HG03354 (cell line): ENCODE measurements at regions not wholly inside any gene's neighbourhood (a gene's known extent, or its start where the extent isn't known, plus 50 kb on each side); places are given as distances from the start of the nearest gene placed in this dataset.
A peak's percentile ranks its signal among the peaks of the same experiment; 100 is the strongest.

Experiments used
- ATAC-seq: cut with Tn5 transposase; IDR thresholded peaks from one replicate; pipeline ENCODE4 v1.9.1; 2021; ENCODE audit warnings: mild to moderate bottlenecking; ENCODE audit not compliant: unreplicated experiment, poor library complexity, severe bottlenecking

DNA sequence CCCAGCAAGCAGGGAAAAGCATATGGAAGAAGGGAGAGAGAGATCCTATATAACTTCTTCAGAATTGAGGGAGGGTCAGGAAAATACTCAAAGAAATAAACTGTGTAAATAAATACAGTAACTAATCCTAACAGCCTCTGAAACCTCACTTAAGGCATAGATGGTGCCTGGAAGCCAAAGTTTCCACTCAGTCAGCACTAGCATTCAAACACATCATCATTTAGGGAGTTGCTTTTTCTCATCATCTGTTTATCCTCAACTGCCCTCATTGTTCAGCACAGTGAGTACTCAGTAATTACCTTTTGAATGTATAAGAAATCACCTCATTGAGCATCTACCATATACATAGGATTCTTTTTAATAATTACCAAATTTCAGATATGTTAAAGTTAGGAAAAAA lies 262.9 kb downstream of the C1D start:
- ATAC-seq = no peak

DNA sequence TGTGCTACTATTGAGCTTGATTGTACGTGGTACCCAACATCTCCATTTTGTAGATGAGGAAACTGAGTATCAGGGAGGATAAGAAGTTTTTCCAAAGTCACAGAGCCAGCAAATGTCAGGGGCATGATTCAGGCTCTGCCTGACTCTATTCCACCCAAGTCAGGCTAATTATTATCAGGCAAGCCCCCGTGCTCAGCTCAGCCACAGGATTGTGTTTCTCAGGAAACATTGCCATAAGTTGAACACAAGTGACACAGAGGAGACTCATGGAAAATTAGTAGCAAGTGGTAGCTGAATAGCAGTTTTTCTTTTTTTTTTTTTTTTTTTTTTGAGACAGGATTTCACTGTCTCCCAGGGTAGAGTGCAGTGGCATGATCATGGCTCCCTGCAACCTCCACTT lies 260.5 kb downstream of the C1D start:
- ATAC-seq = no peak

DNA sequence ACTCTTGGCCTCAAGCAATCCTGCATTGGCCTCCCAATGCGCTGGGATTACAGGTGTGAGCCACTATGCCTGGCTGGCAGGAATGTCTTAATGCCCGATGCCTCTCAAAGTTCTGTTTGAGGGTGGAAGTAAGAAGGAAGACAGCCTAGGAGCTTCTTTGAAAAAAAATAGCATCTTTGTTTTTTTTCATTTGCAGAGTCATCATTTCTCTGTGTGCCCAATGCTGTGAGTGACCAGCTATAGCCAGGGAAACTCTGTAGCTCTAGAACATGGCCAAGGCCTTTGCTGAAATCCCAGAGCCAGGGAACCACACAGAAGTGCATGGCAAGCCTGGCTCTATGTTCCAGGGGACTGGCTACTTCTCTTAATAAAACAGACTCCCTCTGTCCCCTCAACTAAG lies 260.0 kb downstream of the C1D start:
- ATAC-seq = no peak

DNA sequence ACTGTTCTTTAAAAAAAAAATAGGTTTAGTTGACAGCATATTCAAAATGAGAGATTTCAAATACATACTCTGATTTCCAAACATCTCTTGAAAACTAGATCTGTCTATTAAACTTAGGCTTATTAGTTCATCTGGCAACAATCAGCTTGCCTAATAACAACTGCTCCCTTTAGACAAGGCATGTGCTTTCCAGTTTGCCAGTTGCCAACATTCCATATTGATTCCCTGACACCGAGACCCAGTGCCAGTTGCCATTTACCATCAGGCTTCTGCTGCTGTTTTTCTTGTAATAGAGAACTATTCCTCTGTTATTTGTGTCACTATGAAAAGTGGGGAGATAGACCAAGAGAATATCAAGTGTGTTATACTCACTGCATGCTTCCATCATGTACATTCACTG lies 256.0 kb downstream of the C1D start:
- no peak for ATAC-seq

DNA sequence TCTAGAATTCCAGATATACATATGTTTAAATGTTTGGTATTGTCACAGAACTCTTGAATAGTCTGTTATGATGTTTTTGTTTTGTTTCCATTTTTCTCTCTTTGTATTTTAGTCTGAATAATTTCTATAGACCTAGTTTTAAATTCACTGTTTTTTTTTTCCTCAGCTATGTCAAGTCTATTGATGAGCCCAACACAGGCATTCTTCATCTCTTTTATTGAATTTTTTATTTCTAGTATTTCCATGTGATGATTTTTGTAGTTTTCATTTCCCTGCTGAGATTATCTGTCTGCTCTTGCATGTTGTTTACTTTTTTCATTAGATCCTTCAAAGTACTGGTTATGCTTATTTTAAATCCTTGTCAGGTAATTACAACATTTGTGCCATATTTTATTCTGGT lies 254.7 kb downstream of the C1D start:
- no peak for ATAC-seq

DNA sequence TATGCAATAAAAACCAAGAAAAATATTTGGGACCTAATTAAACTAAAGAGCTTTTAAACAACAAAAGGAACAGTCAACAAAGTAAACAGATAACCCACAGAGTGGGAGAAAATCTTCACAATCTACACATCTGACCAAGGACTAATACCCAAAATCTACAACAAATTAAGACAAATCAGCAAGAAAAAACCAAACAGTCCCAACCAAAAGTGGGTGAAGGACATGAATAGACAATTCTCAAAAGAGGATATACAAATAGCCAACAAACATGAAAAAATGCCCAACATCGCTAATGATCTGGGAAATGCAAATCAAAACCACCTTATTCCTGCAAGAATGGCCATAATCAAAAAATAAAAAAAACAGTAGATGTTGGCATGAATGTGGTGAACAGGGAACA lies 250.1 kb downstream of the C1D start:
- ATAC-seq = no peak

DNA sequence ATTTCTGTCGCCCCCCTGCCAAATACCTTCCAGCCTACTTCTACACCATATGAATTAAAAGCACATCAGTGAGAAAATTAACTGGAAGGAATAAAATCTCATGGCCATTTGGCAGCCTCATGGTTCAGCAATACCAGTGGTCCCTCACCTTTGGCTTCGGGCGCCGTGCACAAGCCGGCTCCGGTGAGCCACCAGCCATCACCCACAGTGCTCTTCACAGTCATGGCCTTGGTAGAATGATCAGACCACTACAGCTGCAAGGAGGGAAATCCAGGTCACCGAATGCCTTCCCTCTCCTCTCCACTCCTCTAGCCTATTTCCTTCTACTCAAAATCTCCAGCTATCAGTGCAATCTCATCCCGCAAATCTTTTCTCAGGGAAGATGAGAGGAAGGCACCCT lies 239.1 kb downstream of the C1D start:
- no peak for ATAC-seq

DNA sequence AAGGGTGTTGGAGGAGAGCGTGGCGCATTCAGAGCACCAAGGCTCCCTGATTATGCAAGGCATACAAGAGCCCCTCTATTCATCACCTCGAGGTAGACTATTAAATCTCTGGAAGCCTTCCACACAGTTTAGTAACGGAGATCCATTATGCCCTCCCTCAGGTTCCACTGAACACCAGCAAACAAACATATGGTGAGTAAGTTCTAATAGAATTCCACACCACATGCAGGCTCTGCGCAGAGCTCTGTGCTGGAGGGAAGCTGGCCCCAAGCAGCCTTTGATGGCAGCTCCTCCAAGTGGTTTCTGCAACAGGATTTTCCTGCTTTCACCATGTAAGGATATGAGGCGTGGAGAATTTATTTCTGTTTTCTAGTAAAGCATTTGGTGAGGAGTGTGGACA lies 238.6 kb downstream of the C1D start:
- ATAC-seq = no peak

DNA sequence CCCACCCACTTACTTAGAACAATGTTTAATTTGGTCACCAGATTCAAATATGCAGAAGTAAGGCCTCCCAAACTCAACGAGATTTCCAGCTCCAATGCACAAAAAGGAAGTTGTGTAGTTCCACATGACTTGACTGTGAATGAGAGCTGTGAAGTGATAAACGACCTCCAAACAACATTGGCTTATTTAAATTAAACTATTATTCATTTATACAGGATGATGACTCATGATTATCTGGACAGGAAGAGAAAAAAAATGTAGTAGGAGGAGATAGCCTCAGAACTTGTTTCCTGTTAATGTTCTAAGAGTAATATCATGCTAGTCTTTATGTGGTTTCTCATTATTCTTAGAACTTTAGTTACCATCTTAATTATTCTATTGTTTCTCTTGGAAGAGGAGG lies 237.3 kb downstream of the C1D start:
- no peak for ATAC-seq

DNA sequence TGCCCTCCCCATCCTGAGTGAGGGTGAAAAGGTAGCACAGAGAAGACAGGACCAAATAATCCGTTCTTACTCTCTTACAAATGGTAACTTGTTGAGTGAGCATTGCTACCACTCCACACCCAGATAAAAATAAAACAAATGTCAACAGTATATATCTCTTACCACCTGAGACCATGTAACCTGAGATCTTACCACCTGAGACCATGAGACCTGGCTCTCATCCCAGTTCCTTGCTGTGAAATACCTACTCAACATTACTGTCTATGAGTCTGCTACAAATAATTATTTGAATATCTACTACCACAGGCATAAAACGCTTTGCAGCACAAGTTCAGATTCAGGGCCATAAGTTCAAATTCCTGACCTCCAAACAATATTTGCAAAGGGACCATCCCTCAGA lies 234.7 kb downstream of the C1D start:
- no peak for ATAC-seq

DNA sequence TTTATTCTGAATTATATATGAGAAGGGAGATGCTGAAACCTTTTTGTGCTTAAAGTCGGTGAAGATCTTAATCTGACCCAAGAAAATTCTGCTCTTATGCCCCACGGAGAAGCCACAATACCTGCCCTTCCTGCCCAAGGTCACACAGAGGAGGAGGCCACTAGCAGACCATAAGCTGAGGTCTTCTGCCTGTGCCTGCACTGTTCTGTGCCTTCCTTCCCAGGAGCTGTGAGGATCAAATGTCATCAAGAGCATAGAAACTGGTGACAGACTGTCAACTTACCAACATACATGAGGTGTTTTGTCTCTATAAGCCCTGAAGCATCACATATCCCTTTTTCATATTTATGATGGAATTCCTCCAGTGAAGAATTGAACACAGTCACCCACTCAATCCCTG lies 233.3 kb downstream of the C1D start:
- ATAC-seq = no peak

DNA sequence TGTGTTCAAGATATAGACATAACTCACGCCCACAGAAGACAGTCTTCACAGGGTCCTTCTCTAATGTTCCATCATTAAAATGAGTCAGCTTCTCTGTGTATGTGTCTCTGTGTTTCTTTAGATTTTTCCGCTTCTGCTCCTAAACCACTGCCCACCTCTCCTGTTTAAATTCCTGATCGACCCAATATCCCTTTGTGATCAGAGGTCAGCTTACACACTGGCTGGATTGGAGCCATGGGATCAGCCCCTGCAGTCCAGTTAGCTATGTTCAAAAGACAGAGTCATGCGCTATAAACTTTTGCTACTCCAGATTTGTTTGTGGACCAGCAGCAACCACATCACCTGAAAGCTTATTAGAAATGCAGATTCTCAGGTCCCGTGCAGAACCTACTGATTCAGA lies 229.2 kb downstream of the C1D start:
- ATAC-seq = no peak

DNA sequence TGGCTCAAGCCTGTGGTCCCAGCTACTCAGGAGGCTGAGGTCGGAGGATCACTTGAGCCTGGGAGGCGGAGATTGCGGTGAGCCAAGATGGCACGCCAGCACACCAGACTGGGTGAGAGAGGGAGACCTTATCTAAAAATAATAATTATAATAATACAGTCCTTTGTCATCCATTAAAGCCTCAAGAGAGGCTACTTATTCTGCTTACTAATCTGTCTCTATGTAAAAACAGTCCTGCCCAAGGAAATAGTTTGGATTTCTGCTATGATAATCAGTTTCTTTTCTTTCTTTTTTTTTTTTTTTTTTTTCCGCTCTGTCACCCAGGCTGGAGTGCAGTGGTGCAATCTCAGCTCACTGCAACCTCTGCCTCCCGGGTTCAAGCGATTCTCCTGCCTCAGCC lies 228.3 kb downstream of the C1D start:
- ATAC-seq = no peak

DNA sequence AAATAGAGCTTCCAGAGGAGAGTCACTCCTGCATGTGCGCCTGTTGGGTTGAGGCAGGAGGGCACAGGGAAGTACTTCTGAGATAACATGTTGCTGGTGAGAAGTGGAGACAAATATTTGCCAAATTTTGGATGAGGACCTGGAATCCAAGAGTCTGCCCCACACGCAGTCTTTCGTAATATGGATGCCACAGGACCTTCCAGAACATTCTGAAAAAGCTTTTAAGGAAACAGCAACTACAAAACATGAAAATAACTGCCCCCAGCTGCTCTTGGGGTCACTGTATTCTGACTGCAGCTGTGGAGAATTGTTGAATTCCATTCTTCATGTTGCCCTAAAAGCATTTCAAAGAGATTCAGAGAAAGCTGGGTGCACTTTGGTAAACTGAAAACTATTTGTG lies 227.5 kb downstream of the C1D start:
- ATAC-seq = no peak

DNA sequence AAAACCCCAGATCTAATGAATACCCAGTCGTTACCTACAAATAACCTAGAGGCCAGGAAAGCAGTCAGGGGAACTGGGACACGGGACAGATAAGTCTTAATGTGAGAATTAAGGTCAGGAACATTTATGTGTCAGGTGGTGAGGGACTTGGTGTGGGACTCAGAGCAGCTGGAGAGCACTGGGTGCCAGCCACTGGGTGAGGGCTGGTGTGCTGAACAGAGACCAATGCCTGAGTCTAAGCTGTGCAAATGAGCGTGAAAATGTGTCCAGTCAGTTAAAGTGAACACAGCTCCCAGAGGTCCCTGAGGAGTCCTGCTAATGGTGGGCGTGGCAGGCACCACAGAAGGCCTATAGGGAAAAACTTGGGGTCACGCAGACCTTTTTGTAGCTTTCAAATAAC lies 225.9 kb downstream of the C1D start:
- ATAC-seq = no peak

DNA sequence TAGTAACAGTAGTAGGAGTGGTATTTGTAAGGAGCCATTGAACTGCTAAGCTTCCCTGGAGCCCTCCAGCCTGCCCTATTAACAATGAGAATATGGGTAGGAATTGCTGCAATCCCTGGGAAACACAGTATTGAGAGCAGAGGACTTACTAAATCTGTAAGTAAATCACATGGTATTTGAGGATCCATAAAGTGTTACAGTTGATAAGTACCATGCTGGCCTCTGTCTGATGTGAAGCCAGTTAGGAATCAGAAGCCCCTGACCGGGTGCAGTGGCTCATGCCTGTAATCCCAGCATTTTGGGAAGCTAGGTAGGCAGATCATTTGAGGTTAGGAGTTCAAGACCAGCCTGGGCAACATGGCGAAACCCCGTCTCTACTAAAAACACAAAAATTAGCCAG lies 224.6 kb downstream of the C1D start:
- no peak for ATAC-seq

DNA sequence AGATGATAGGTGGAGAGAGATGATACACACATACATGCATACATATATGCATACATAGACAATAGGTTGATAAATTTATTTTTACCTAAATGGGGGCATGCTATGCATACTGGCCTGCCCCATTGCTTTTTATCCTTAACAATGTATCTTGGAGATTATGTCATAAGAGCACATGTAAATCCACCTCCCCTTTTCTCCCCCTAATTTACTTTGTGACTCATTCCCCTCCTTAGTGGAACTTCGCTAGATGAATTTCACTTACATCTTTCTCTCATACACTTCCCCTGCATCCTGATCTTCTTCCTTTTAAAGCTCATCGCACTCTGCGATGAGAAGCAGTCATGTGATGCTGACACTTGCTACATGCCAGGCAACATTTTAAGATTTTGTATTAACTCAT lies 223.6 kb downstream of the C1D start:
- ATAC-seq = no peak

DNA sequence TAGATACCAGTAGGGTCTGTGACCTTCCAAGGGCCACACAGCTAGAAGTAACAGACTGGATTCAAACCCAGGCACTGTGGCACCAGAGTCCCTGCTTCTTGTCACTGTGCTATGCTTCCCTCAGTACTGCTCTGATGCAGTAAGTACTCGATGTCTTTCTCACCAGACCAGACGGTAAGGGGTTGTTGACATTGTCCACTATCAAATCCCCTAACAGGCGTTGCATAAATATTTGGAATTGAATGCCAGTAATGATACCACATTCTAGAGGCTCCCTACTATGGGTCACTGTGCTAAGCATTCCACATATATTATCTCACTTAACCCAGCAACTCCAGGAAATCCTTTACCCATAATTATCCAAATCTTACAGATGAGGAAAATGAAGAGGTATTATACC lies 223.1 kb downstream of the C1D start:
- no peak for ATAC-seq

DNA sequence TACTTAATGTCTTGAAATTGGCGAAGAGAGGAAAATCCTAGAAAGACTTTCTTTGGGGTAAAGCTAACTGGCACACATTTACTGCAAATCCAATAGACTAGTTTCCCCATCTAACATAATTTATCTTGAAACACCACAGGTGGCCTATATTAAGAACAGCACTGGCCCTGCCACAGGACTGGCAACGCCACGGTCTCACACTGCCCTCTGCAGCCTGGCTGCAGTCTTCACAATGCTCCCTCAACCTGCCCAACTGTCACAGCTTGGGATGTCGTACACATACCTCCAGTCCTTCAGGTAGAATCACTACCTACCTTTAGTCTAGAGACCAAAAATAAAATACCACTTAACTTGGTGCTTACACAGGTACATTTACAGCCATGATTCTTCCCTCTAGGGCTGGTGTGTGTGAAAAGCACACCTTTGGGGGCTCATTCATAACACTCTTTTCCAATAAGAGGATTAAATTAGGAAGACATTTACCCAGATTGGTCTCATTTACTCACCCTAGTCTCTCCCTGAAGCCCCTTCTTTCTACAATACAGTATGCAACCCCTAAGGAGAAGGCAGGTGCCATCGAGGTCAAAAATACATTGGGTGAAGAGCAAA lies 222.2 kb downstream of the C1D start:
- peak; percentile 78 for ATAC-seq

DNA sequence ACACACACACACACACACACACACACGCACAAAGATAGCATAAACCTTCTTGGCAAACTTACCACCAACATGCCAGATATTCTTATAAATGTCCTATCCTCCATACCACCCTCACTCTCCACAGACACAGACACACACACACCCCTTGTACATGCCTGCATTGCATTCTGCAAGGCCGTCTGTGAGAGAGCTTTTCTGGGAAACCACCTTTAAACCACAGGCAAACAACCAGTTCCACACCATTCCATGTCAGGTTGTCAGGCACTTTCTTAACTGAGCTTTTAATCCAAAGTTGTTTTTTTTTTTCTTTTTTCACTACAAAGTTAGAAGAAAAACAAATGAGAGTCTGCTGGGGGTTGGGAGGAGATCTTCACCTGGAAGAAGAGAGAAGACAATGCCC lies 221.1 kb downstream of the C1D start:
- ATAC-seq = no peak

DNA sequence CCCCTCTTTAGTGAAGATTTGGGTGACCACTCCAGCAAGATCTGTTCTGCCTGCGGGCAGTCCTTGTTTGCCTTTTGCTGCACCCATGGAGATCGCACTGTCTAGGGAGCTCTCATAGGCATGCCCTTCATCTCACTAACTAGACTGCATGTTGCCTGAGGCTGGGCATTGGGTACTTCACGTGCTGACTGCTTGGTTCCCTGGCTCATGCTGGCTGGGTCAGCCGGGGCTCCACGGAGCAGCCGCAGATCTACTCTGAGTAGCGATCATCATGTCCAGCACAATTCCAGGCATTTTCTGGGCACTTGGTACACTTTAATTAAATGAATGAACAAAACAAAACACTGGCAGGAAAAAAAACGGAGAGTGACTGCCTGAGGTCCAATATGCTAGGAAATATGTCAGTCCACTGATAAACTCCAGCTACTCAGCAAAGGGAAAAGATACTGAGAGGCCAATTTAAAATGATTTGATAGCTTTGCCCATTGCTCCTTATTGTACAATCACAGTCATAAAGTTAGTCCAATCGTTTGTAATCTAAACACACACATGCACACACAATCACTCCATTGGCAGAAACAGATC lies 220.3 kb downstream of the C1D start:
- no peak for ATAC-seq

DNA sequence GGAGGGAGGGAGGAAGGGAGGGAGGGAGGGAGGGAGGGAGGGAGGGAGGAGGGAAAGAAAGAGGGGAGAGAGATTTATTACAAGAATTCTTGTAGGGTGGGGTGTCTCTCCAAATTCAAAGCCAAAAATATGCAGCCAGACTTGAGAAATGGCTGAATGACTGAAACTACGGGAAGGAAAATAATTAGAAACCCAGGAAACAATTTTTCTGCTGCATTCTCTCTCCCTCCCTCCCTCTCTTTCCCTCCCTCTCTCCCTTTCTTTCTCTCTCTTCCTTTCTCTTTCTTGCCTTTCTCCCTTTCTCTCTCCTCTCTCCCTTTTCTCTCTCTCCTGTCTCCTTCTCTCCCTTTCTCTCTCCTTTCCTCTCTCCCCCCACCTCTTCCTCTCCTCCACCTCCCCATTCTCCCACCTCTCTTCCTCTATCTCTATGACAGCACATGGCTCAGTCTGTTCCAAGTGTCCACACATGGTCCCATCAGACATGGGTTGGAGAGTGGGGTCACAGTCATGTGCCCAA lies 218.7 kb downstream of the C1D start:
- no peak for ATAC-seq
